Ectodermal cell (in vitro differentiated cells): ENCODE measurements at regions not wholly inside any gene's neighbourhood (a gene's known extent, or its start where the extent isn't known, plus 50 kb on each side); places are given as distances from the start of the nearest gene placed in this dataset.

Source experiments
- H3K27ac ChIP-seq: 2 replicates; pipeline ENCODE4 v1.7.0; 2013; ENCODE audit warnings: mild to moderate bottlenecking, low read depth, low read length; ENCODE audit not compliant: insufficient read depth, poor library complexity, severe bottlenecking
- H3K27me3 ChIP-seq: 2 replicates; pipeline ENCODE4 v1.7.0; 2013; ENCODE audit warnings: mild to moderate bottlenecking, low read length; ENCODE audit not compliant: insufficient read depth, control insufficient read depth, poor library complexity, severe bottlenecking
- H3K36me3 ChIP-seq: one replicate; pipeline ENCODE4 v1.7.0; 2013; ENCODE audit warnings: low read length; ENCODE audit not compliant: control insufficient read depth, insufficient read depth
- H3K4me1 ChIP-seq: one replicate; pipeline ENCODE4 v1.7.0; 2013; ENCODE audit warnings: low read length; ENCODE audit not compliant: control insufficient read depth, insufficient read depth
- H3K4me3 ChIP-seq: 2 replicates; pipeline ENCODE4 v1.7.0; 2013; ENCODE audit warnings: low read depth, low read length, control low read depth; ENCODE audit not compliant: insufficient read depth
- H3K9me3 ChIP-seq: 2 replicates; pipeline ENCODE4 v1.7.0; 2013; ENCODE audit warnings: mild to moderate bottlenecking, low read length, moderate library complexity; ENCODE audit not compliant: control insufficient read depth
- WGBS, 2 experiments: methylation state at CpG; one replicate each; pipeline ENCODE4 v1.1.7; 2013; ENCODE audit warnings: missing lambda C conversion rate in 2 of 2; 5-methylcytosine and 5-hydroxymethylcytosine counted together

- WGBS, 2 experiments = 76 to 79% methylated on average over 1 of the region's 1 CpG
- Histone ChIP-seq H3K4me1 (no peaks in the 10 kb centered on the region), H3K27ac (no peak overlapping the region), H3K27me3 (no peaks in the 10 kb centered on the region), H3K9me3 (no peaks in the 10 kb centered on the region), H3K36me3 (no peaks in the 10 kb centered on the region), H3K4me3 (no peak overlapping the region)
Observed at GRCh38 chr1:60185684-60186083, 112.1 kb upstream of the C1orf87 start.

DNA sequence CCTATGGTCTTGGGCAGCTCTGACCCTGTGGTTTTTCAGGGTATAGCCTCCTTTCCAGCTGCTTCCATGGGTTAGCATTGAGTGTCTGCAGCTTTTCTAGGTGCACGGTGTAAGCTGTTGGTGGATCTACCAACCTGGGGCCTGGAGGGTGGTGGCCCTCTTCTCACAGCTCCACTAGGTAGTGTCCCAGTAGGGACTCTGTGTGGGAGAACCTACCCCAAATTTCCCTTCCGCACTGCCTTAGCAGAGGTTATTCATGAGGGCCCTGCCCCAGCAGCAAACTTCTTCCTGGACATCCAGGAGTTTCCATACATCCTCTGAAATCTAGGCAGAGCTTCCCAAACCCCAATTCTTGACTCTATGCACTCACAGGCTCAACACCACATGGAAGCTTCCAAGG lies 111.0 kb upstream of the C1orf87 start:
- Histone ChIP-seq H3K27me3 (no peaks in the 10 kb centered on the region), H3K36me3 (no peaks in the 10 kb centered on the region), H3K27ac (no peak overlapping the region), H3K4me3 (no peak overlapping the region), H3K9me3 (no peaks in the 10 kb centered on the region), H3K4me1 (no peaks in the 10 kb centered on the region)
- 86 to 95% methylated on average over 2 of the region's 2 CpGs for WGBS, 2 experiments

DNA sequence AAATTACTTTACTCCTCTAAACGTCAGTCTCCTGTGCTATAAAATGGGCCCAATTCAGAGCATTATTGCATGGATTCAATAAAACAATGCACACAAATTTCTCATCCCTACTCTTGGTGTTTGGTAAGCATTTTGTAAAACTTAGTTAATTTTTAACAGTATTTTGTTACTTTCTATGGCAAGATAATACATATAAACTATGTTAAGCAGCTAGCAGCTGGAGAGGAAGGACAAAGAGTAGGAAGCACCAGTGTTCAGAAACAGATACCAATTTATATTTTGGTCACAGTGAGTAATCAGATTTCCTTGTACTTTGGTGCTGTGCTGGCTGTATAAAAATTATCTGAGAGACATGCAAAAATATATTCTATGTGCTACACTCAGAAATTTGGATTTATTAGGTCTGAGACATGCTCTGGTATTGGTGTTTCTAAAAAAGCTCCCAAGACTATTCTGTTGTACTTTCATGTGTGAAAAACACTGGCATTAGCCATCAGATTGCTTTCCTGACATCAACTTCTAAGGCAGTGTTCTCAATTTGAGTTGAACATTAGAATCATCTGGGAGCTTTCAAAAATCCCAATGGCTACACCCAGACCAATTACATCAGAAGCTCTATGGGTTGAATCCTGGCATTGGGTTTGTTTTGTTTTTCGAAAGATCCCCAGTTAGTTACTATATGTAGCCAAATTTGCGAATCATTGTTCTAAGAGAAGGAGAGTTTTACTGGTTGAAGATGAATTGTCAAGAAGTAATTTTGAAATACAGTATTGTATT lies 100.3 kb upstream of the C1orf87 start:
- Histone ChIP-seq H3K27me3 (no peaks in the 10 kb centered on the region), H3K4me3 (no peak overlapping the region), H3K4me1 (no peaks in the 10 kb centered on the region), H3K36me3 (no peaks in the 10 kb centered on the region), H3K27ac (no peak overlapping the region), H3K9me3 (no peaks in the 10 kb centered on the region)
- WGBS, 2 experiments = 93 to 94% methylated on average over 3 of the region's 3 CpGs

DNA sequence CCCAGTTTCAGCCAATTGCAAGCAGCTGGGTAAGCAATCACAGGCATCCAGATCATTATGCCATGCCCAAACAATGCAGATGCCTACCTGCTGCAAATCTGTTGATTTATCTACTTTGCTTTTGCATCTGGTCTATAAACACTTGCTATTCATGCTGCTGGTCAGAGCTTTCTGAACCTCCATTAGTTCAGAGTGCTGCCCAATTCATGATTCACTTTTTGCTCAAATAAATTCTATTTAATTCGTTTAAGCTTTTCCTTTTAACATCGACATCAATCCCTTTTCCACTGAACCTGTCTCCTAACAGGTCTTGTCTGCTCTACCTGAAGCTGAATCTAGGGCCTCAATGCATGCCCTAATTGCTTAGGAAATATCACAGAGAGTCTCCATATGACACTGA lies 99.4 kb upstream of the C1orf87 start:
- Histone ChIP-seq H3K36me3 (no peaks in the 10 kb centered on the region), H3K9me3 (no peaks in the 10 kb centered on the region), H3K4me1 (no peaks in the 10 kb centered on the region), H3K27me3 (no peaks in the 10 kb centered on the region), H3K4me3 (no peak overlapping the region), H3K27ac (no peak overlapping the region)
- WGBS, 2 experiments = 93 to 94% methylated on average over 2 of the region's 2 CpGs

- H3K36me3 ChIP-seq = no peaks in the 10 kb centered on the region
- H3K27me3 ChIP-seq = no peaks in the 10 kb centered on the region
- no peaks in the 10 kb centered on the region for H3K9me3 ChIP-seq
- H3K4me1 ChIP-seq = no peaks in the 10 kb centered on the region
- H3K27ac ChIP-seq = no peak overlapping the region
- 85 to 93% methylated on average over 4 of the region's 4 CpGs for WGBS, 2 experiments
- no peak overlapping the region for H3K4me3 ChIP-seq
Observed at GRCh38 chr1:60171801-60172200, 98.2 kb upstream of the C1orf87 start.

DNA sequence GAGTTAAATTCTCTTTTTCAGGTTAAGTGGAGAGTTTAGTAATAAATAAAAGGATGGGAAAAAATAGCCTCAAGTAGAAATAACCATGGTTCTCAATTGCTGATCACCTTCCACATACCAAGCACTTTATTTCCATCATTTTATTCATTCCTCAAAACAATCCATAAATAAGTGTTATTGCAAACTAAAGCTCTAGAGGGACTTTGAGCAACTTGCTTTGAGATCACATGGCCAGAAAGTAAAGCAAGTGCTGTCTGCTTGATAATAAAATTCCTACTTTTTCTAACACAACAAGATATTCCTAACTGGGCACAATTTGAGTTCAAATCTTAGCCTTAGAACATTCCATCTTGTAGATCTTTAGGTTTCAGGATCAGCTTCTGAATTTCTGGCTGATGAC lies 97.1 kb upstream of the C1orf87 start:
- H3K4me1 ChIP-seq = no peaks in the 10 kb centered on the region
- no peak overlapping the region for H3K4me3 ChIP-seq
- H3K36me3 ChIP-seq = no peaks in the 10 kb centered on the region
- H3K27ac ChIP-seq = no peak overlapping the region
- H3K27me3 ChIP-seq = no peaks in the 10 kb centered on the region
- no peaks in the 10 kb centered on the region for H3K9me3 ChIP-seq

- H3K27me3 ChIP-seq = no peaks in the 10 kb centered on the region
- no peak overlapping the region for H3K27ac ChIP-seq
- 96 to 100% methylated on average over 2 of the region's 2 CpGs for WGBS, 2 experiments
- H3K36me3 ChIP-seq = no peaks in the 10 kb centered on the region
- H3K4me3 ChIP-seq = no peak overlapping the region
- H3K9me3 ChIP-seq = no peaks in the 10 kb centered on the region
- no peaks in the 10 kb centered on the region for H3K4me1 ChIP-seq
Observed at GRCh38 chr1:60169206-60169605, 95.6 kb upstream of the C1orf87 start.

DNA sequence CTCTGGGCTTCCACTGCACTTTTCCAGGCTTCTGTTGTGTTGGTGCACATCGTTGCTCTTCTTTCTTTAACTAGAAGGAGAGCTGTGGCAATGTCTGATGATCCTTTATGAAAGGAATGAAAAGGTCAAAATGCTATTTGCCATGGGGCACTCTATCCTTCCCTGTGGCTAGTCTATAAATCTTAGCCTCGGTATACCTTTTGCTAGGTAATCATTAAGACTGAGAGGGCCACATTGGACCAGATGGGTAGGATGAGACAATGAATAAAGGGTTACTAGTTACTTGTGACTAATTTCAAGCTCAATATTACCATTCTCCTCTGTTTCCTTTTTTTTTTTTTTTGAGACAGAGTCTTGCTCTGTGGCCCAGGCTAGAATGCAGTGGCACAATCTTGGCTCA lies 89.4 kb upstream of the C1orf87 start:
- no peaks in the 10 kb centered on the region for H3K9me3 ChIP-seq
- no peak overlapping the region for H3K27ac ChIP-seq
- WGBS, 2 experiments = 96 to 99% methylated on average over 2 of the region's 2 CpGs

DNA sequence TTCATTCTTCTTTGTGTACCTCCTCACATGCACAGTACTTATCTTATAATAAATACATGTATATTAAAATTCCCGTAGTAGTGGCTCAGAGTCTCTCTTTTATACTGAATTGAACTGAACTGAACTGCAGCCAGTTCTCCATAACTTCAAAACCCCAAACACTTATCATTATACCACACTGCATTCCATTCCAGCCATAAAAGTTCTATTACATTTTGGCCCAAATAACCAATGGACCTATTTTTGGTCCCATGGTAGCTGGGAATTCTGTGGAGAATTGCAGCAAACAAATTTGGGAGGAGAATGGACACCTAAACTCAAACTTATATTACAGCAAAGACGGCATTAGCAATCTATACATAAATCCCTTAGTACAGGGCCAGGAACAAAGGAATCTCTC lies 86.6 kb upstream of the C1orf87 start:
- Histone ChIP-seq H3K27ac (no peak overlapping the region), H3K27me3 (no peaks in the 10 kb centered on the region), H3K4me1 (no peaks in the 10 kb centered on the region), H3K36me3 (no peaks in the 10 kb centered on the region), H3K9me3 (no peaks in the 10 kb centered on the region), H3K4me3 (no peak overlapping the region)
- WGBS, 2 experiments = 95 to 100% methylated on average over 2 of the region's 2 CpGs

More for the DNA sequence above, 89.4 kb upstream of the C1orf87 start:
- Histone ChIP-seq H3K36me3 (no peaks in the 10 kb centered on the region), H3K27me3 (no peaks in the 10 kb centered on the region), H3K4me3 (no peak overlapping the region), H3K4me1 (no peaks in the 10 kb centered on the region)

DNA sequence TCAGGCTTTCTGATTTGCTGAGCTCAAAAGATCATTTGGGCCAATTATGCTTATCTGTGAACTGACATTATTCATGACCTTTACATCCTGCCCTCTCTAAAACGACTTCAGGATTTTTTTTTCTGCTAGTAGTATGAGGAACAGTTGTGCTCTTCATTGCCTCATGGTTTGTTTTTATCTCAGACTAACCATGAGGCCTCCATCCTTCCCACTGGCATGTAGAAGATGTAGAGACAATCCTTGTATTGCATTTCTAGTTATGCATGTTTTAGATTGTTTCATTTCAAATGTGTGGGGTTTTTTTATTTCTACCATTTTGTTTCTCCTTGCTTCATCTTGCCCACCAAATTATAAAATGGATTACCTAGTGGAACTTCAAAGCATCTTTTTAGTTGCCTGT lies 82.8 kb upstream of the C1orf87 start:
- no peaks in the 10 kb centered on the region for H3K27me3 ChIP-seq
- no peak overlapping the region for H3K27ac ChIP-seq
- no peaks in the 10 kb centered on the region for H3K9me3 ChIP-seq
- no peaks in the 10 kb centered on the region for H3K36me3 ChIP-seq
- no peak overlapping the region for H3K4me3 ChIP-seq
- H3K4me1 ChIP-seq = no peaks in the 10 kb centered on the region
- 78% methylated on average over 1 of the region's 1 CpG; no CpG with 5 or more reads in 1 of the 2 experiments for WGBS, 2 experiments

DNA sequence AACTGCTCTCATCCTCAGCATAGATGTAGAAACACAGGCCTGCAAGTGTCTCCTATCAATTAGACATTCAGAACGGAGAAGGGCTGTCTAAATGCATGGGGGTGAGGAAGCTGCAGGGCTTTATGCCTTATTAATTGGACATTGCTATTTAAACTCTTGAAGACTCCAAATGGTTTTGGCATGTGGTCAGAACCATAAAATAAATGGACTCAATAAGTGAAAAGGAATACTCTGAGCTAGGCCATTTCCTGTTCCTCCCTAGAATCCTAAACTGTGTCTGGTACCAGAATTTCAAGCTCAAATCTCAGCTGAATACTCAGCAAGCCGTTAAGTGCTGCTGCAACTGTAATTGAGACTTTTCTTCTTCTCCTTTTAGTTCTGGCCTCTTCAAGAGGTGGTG lies 80.4 kb upstream of the C1orf87 start:
- H3K27ac ChIP-seq = no peak overlapping the region
- no peaks in the 10 kb centered on the region for H3K27me3 ChIP-seq
- no peaks in the 10 kb centered on the region for H3K4me1 ChIP-seq
- no peaks in the 10 kb centered on the region for H3K9me3 ChIP-seq
- no peaks in the 10 kb centered on the region for H3K36me3 ChIP-seq
- 94 to 98% methylated on average over 2 of the region's 2 CpGs for WGBS, 2 experiments
- H3K4me3 ChIP-seq = no peak overlapping the region
